GM12874 (cell line): ENCODE measurements at regions not wholly inside any gene's neighbourhood (a gene's known extent, or its start where the extent isn't known, plus 50 kb on each side); places are given as distances from the start of the nearest gene placed in this dataset.

ENCODE experiments used
- CTCF ChIP-seq: IDR thresholded peaks from 2 replicates; pipeline ENCODE4 v1.5.1; 2011; ENCODE audit warnings: low read depth, mild to moderate bottlenecking, control low read depth, low read length, moderate library complexity; ENCODE audit not compliant: insufficient read depth

GRCh38 chr11:31902706-31903105 is 91.6 kb upstream of the PAX6 start:
- TF ChIP-seq CTCF, result no peak

GRCh38 chr11:31895926-31896325 is 84.8 kb upstream of the PAX6 start:
- TF ChIP-seq CTCF, result no peak

- peak; percentile 42 for TF ChIP-seq CTCF
These were observed 76.1 kb upstream of the PAX6 start for GRCh38 chr11:31887180-31887579.

- no peak for TF ChIP-seq CTCF
These were observed 73.0 kb upstream of the PAX6 start for GRCh38 chr11:31884080-31884479.

GRCh38 chr11:31883435-31883834 is 72.3 kb upstream of the PAX6 start:
- no peak for TF ChIP-seq CTCF

GRCh38 chr11:31882951-31883392 is 71.8 kb upstream of the PAX6 start:
- TF ChIP-seq CTCF, result no peak

- TF ChIP-seq CTCF, result no peak
These were observed 70.7 kb upstream of the PAX6 start for GRCh38 chr11:31881825-31882224.

GRCh38 chr11:31879681-31880080 is 68.6 kb upstream of the PAX6 start:
- TF ChIP-seq CTCF, result no peak
